HPDE6-E6E7 (cell line): ENCODE measurements at regions not wholly inside any gene's neighbourhood (a gene's known extent, or its start where the extent isn't known, plus 50 kb on each side); places are given as distances from the start of the nearest gene placed in this dataset.
A peak's percentile ranks its signal among the peaks of the same experiment; 100 is the strongest.
"Not testable (repeated sequence)": the region's sequence is repeated elsewhere in the genome, so short reads cannot be mapped to it uniquely, and the experiment has no call there.

ENCODE experiments used
- DNase-seq: peaks from one replicate; pipeline ENCODE4 v3.0.0; 2011; ENCODE audit warnings: missing footprints; ENCODE audit errors: extremely low spot score

DNA sequence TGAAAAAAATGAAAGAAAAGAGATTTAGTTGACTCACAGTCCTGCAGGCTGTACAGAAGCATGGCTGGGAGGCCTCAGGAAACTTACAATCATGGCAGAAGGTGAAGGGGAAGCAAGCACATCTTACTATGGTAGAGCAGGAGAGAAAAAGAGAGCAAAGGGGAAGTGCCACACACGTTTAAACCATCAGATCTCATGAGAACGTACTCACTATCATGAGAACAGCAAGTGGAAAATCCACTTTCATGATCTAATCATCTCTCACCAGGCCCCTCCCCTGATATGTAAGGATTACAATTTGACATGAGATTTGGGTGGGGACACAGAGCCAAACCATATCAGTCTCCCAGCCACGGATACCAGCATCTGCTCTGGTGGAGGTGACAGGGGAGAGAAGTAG lies 50.8 kb upstream of the CPOX start:
- DNase-seq, result no peak

DNA sequence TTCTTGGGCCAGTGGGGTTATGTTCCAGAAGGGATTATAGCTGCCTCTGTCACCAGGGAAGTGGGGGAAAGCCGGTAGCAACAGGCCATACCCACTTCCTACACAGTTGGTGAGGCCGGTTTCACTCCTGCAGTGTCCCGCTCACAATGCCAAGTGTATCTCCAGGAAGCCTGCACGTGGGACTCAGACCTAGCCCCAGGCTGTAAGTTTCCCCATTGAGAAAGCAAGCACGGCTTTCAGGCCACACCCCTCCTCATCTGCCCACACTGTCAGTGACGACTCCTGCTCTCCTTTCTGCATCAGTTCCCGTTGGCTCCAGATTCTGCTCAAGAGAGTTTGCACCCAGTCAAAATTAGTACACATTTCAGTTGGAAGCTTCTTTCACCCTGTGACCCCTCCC lies 51.6 kb upstream of the CPOX start:
- DNase-seq, result no peak

DNA sequence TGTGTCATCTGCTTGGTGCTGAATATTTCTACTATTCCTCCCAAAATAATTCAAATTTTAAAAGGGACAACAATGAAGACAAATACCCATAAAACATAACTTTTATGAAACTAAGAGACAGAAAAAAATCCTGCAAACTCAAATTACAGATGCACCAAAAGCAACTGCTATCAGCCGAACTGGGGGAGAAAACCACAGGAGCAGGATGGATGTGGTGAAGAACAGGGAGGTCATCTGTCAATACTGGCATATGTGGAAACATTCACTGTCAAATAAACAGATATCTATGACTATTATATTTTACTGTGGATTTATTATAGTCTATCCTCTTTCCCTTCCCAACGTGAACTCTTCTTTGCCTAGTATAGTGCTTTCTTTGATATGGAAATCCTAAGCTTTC lies 53.3 kb upstream of the CPOX start:
- DNase-seq, result no peak

DNA sequence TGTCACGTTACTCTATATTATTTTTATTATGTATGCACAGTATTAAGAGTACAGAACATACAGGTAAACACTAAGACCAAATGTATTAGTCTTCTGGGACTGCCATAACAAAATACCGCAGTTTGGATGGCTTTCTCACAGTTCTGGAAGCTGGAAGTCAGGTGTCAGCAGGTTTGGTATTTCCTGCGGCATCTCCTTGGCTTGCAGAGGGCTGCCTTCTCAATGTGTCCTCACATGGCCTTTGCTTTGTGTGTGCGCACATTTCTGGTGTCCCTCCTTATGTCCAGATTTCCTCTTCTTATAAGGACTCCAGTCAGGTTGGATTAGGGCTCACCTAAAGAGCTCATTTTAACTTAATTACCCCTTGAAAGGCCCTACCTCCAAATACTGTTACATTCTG lies 53.8 kb upstream of the CPOX start:
- DNase-seq, result no peak

DNA sequence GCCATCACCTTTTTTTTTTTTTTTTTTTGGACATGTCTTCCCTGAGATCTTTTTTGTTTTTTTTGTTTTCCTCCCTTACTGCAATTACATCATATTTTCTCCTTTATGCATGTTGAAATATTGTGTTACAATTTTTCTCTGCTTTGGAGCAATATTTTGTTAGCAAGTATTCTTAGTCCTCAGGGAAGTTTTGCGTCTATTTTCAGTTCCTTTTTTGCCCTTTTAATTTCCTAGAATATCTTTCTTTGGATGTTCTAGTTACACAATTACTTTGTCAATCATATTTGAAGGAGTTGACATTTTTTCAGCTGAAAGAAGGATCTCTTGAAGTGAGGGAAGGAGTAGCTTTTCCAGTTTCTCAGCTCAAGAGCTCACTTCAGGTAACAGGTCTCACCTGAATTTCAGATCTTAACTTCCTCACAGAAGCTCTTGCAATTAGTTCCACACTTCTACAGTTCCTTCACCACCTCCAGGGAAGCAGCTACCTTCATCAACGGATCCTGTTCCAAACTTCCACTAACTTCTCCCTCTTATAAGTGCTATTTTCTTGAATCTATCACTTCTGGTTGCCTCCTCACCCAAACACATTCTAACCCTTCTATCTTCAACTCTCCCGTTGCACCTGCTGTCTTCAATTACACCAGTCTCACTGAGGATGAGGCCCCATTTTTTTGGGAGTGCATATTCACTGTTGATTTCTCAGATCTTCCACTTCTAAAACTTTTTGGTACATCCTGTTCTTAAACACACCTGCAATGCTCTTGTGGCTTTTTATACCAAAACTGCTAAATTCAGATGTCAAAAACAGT lies 57.8 kb upstream of the CPOX start:
- no peak for DNase-seq

DNA sequence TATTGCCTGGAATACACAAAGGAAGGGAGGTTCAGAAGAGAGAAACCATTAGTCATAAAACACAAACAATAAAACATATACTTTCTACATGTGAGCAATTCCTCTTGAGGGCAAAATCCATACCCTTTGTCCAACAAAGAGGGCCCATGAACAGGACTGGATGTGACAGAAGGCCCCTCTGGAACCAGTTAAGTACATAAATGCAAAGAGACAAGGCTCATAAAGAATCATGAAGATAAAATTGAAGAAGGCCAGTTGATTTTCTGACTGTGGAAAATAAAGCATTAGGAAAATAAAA lies 58.3 kb upstream of the CPOX start:
- no peak for DNase-seq

DNA sequence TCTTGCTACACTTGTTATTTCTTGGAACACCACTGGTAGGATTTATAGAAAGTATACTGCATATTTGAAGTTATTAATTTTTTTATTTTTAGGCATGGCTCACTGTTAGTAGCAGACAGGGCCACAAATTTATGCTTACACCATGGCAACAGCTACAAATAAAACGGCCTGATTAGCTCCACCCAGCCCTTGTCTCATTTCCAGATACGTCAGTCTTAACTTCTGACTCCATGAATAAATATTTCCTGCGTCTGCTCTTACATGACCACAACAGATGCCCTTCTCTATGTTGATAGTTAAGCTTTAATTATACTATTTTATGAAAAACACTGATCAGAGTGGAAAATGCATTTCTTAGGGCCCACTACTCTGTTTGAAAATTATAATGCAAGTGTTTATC lies 62.3 kb upstream of the CPOX start:
- DNase-seq, result no peak

DNA sequence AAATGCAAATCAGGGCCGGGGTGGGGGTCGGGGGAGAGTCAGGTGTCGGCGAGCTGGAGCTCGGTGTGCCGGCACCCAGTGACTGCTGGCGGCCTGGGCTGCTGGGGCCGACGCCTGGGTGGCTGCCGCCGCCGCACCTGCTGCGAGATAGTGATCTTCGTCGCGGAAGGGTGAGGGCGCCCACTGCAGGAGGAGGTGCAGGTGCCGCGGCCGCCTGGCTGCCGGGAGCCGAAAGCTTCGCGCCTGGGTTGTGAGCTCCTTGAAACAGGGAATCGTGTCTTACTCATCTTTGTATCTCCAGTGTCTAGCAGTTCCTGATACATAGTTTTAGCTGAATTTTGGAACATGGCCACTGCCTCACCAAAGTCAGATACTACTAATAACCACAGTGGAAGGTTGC lies 64.0 kb upstream of the CPOX start:
- peak; percentile 23 for DNase-seq

DNA sequence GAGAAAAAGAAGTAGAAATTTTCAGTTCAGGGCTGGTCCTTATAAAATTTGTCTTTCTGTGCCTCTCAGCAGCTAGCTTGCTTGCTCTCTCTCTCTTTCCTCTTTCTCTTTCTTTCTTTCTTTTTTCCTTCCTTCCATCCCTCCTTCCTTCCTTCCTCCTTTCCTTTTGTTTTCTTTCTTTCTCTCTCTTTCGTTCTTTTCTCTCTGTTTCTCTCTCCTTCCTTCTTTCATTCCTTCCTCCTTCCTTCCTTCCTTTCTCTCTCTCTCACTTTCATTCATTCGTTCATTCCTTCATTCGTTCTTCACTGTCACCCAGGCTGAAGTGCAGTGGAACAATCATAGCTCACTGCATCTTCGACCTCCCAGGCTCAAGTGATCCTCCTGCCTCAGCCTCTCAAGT lies 69.3 kb upstream of the CPOX start:
- no peak for DNase-seq

DNA sequence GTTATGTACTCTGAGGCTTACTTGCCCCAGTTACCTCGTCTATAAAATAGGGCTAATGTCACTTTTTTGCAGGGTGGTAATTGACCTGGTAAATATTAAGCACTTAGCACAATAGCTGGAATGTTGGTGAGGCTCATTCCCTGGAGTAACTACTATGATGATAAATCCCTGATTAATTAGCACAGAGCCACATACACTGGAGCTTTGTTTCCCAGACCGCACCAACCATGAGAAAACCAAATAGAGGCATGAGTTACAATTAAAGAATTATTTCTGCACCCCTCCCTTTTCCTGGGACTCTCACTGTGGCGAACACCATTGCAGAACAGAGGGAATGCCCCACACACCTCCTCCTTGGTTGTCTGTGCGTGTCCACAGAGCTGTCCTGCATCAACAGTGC lies 76.6 kb upstream of the CPOX start:
- DNase-seq, result no peak

DNA sequence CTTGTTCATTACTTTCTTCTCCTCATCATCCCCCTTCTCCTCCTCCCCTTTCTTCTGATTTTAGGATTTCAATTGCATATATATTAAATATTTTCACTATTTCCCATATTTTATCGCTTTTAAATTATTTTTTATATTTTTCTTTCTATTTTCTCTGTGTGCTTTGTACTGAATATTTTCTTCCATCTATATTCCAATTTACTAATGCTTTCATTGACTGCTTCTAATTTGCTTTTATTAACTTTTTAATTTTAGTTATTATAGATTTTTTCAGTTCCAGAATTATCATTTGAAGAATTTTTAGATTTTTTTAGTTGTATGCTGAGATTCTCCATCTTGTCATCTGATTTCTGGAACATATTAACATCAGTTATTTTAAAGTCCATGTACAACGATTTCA lies 83.2 kb upstream of the ST3GAL6 start:
- no peak for DNase-seq

DNA sequence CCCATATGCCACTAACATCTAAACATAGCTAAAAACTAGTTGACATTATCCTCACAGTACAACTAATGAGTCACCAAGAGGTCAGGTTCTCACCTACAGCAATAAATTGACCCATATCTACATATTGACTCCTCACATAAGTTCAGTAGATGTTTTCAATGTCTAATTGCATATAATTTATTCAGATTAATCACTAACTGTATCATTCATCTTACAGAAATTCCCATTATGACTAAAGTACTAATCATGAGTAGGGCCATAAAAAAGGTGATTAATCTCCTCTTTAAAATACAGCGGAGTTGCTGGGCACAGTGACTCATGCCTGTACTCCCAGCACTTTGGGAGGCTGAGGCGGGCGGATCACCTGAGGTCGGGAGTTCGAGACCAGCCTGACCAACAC lies 82.4 kb upstream of the ST3GAL6 start:
- no peak for DNase-seq

DNA sequence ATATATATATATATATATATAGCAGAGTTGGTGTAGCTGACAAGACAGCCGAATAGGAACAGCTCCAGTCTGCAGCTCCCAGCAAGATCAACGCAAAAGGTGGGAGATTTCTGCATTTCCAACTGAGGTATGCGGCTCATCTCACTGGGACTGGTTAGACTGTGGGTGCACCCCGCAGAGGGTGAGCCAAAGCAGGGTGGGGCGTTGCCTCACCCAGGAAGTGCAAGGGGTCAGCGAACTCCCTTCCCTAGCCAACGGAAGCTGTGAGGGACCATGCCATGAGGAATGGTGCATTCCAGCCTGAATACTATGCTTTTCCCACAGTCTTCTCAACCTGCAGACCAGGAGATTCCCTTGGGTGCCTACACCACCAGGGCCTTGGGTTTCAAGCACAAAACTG lies 81.7 kb upstream of the ST3GAL6 start:
- DNase-seq, result no peak

DNA sequence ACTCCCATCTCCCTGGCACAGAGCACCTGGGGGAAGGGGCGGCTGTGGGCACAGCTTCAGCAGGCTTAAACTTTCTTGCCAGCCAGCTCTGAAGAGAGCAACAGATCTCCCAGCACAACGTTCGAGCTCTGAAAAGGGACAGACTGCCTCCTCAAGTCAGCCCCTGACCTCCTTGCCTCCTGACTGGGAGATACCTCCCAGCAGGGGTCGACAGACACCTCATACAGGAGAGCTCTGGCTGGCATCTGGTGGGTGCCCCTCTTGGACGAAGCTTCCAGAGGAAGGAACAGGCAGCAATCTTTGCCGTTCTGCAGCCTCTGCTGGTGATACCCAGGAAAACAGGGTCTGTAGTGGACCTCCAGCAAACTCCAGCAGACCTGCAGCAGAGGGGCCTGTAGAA lies 80.7 kb upstream of the ST3GAL6 start:
- not testable (repeated sequence) for DNase-seq

DNA sequence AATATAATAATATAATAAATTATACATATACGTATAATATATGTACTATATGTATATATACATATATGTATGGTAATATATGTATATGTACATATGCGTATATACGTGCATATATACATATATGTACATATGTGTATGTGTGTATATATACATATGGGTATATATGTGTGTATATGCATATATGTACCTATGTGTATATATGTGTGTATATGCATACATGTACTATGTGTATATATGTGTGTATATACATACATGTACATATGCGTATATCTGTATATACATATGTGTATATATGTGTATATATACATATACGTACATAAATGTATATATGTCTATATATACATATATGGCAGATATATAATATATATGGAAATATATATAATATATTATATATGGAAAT lies 74.8 kb upstream of the ST3GAL6 start:
- no peak for DNase-seq

DNA sequence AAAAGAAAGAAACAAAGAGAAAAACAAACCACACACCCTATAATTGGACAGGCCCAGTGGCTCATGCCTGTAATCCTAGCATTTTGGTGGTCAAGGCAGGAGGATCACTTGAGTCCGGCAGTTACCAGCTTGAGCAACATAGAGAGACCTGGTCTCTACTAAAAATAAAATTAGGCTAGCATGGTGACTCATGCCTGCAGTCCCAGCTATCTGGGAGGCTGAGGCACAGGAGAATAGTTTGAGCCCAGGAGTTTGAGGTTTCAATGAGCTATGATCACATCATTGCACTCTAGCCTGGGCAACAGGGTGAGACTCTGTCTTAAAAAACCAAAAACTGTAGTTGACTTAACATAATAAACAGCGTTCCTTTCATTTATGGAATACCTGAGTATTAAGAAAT lies 72.3 kb upstream of the ST3GAL6 start:
- no peak for DNase-seq

DNA sequence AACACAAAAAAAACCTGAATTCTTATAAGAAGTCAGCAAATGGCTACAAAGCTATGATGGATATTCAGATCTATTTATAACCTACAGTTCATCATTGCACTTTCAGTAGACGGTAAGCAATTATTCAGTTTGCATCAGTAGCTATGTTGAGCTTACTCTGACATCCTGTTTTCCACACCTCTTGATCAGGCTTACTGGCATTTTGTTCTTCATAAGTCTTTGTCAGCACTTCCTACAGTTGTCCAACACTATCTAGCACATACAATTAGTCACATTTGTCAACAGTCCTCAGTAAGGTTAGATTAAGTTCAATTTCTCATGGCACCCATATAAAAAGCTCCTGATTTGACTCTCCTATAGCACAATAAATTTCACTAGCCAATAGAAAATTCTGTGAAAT lies 71.2 kb upstream of the ST3GAL6 start:
- no peak for DNase-seq

DNA sequence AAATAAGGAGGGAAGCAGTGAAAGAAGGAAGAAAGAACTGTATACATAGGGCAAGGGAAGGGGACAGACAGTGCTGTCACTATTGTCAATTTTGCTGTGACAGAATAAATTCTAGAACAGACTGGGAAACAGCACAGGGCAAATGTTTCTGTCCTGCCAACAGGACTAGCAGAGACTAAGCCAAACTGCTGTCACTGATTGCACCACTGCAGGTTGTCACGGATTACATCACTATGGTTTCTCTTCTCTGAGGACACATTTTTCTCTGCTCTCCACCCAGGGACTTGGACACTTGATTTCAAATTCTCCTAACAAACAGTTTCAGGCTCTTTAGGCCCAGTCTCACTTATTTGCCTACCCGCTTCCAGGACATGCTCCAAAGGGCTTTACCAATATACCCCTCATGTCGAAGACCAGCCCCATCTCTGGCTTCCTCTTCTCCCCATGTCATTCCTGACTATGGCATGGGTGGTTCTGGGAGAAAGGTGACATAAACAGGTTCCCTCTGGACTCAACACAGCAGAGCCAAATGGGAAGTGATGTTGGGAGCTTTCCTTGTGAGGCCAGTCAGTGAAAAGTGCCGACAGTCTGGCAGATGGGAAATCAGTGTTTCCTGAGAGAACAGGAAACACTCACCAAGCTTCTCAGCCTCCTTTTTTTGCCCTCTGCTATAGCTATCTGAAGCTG lies 70.2 kb upstream of the ST3GAL6 start:
- no peak for DNase-seq

DNA sequence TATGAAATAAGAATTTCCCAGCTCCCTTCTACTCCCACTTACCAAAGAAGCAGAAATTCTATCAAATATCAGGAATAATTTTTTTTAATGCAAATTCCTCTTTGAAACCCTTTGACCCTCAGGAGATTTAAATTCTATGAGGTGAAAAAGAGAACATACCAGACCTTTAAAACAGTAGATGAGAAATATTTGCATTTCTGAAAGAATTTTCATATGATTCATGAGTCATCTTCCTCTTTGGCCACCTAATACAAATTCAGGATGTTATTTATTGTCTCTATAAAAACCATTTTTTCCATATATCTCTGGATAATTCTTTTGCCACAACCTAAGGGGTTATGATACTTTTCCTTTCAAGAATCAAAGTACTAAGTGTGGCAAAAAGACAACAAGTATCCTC lies 67.3 kb upstream of the ST3GAL6 start:
- DNase-seq, result no peak

DNA sequence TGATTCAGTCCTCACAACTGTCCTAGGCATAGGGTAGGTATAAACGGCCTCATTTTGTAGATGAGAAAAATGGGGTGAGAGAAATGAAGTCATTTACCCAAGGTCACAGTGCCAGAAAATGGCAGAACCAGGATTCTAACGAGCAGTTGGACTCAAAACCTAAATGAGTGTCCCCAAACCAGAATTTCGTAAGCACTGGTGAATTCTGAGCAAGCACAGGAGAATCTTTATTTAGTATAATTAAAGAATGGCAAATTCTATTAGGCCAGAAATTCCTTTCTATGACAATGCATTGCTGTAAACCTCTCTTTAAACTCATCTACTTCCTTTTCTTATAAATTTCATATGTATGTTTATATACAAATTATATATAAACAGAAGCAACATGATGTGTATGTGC lies 66.8 kb upstream of the ST3GAL6 start:
- DNase-seq, result not testable (repeated sequence)

DNA sequence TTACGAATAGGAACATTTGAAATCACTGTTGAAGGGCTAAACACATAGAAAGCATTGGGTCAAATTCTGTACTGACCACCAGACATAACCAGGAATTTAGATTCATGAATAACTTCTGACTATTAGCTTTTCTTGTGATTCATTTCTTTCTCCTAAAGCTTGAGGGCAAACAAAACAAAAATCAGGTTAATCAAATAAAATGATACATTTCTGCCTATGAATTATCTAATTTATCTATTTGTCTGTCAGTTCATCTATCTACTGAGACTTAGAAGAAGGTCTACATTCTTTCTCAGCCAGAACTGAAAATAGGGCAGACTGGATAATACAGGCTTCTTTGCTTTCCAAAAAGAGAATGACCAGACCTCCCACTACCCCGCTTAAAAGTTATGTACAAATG lies 65.9 kb upstream of the ST3GAL6 start:
- DNase-seq, result no peak

DNA sequence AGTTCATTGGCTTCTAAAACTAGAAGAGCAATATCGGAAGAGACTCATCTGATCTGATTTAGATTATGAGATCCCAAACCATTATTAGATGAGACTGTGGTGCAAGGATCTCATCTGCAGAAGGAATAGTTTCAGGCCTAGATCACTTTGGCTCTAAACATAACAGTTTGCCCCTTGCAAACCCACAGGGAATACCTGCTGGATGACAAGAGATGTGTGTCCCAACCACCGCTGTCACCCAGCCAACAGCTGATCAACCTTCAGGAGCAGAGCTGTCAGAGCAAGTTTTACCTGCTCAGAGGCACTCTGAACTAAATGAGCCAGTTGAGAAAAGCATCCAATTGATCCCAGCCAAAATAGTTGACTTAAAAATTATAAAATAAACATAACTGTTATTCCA lies 64.0 kb upstream of the ST3GAL6 start:
- no peak for DNase-seq

DNA sequence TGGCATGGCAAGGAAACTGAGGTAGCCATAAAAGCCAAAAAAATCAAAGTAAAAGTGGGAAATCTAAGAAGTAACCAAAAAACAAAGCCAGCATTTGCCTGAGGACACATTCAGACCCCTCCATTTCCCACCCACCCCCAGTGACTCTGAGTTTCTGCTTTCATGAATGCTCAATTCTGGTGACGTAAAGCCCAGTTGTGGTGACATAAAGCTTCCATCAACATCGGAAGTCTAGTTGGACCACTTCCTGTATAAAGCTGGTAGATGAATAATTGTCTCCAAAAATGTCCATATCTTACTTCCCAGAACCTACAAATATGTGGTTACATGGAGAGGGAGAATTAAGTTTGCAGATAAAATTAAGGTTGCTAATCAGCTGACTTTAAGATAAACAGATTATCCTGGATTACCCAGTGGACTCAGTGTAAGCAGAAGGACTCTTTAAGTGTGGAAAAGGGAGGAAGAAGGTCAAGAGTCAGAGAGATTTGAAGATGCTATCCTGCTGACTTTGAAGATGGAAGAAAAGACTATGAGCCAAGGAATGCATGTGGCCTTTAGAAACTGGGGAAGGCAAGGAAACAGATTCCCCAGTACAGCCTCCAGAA lies 62.0 kb upstream of the ST3GAL6 start:
- no peak for DNase-seq

DNA sequence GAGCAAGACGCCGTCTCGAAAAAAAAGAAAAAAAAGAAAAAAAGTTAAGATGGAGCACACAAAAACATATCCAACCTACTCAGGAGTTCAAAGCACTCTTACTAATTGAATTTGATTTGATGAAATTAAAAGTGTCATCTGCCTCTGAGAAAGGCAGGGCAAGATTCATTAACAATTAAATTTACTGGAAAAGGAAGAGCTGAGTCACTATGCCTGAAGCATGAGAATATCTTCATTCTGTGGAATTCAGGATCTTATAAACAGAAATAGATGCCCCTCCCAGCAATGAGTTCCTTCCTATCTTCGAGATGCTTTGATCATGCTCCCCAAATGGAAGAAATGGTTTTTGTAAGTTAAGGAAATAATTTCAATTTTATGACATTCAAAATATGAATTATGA lies 61.0 kb upstream of the ST3GAL6 start:
- no peak for DNase-seq
